ENCODE measurements at regions not wholly inside any gene's neighbourhood (a gene's known extent, or its start where the extent isn't known, plus 50 kb on each side); places are given as distances from the start of the nearest gene placed in this dataset.

GRCh38 chr10:113427236-113427735 is 125.6 kb upstream of the HABP2 start:
- TF ChIP-seq CTCF (IDR thresholded peaks at IDR 0.05) (no peak), POLR2A (IDR thresholded peaks at IDR 0.05) (no peak)

Measured in tibial nerve (tissue), 3 donors.